ENCODE measurements at regions not wholly inside any gene's neighbourhood (a gene's known extent, or its start where the extent isn't known, plus 50 kb on each side); places are given as distances from the start of the nearest gene placed in this dataset.

DNA sequence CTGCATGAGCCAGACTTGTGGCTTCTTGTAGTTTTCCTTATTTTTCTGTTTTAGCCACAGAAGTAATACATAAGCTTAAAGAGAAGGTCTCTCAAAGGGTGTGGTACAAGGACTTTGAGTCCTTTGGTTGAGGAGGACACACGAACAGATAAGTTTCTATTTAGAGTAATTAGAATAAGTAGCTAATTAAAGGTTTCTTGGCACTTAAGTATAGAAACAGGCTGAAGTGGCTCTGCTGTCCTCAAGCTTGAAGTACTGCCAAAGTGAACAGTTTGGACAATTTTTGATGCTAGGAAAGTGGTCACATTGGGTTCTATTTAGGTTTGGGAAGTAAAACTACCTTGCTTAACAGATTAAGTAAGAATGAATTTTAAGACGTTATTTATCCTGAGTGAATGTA, 278.3 kb upstream of the MPDZ start:
- intact Hi-C loops (cut with DNase I), result no loop called here
- DNase-seq, result no peak

DNA sequence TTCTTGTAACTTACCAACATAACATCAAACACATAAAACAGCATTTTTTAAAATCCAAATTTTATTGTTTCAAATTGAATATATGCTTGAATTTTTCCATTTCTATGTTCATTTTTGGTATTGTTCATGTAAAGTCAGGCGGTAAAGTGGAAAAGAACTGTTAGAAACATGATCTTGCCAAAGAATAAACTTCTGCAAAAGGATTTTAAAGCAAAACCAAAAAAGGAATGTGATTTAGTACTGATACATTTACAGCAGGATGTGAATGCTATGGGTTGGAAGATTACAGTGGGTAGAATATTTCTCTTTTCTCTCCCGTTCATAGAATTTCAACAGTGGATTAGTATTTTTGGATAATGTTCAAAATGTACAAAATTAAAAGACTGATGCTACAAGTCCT, 277.2 kb upstream of the MPDZ start:
- intact Hi-C loops (cut with DNase I), result no loop called here
- no peak for DNase-seq

DNA sequence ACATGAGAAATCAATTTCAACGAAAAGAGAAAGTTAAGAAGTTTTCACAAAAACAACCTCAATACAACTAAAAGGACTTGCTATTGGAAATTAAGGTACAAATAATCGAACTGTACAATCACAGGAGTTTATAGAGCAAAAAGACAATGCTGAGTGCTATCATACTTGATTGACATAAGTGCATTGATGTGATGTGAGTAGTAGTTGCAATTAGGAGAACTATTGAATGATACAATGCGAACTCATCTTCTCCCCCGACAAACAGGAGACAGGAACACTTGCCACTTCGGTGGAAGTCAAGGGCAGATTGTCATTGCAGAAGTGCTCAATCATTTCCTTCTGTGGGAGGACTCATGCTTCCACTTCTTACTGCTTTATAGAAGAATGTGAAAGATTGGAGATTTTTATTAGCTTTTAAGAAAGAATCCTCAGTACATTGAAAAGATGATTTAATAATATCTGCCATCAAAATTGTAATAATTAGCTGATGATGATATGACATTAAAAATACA, 276.6 kb upstream of the MPDZ start:
- peak in 4 of 42 donors; percentile 17 to 39 (median 25) for DNase-seq
- intact Hi-C loops (cut with DNase I), result no loop called here

DNA sequence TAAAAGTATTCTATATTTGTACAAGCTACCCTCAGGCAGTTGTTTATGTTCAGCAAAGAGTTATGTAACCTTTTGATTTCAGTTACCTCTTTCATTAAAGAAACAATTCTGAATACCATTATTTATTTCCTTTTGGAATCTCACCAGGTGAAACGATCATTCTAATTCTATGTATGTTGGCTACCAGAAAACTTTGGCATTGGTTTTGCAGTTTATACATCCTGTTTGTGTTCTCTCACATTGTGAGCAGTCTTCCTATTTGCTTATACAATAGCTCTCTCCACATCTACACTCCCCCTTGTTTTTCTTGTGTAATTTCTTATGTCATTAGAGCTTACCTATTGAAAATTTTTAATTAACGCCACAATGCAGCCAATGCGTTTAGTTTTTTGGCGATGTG, 276.0 kb upstream of the MPDZ start:
- intact Hi-C loops (cut with DNase I), result no loop called here

DNA sequence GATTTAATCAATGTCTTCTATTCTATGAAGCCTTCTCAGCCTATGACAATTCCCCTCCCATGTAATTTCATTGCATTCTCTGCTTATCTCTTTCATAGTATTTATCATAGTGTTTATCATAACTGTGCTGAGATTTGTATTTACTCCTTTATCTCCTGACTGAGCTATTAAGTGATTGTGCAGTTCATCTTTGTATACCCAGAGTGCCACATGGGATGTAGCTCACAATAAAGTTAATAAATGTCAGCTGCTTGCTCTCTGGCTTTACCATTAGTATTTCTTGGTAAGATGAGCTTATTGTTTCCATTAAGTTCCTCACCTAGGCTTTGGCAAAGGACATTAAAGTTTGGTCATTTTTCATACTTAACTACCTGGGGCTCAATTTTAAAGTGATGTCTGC, 275.1 kb upstream of the MPDZ start:
- intact Hi-C loops (cut with DNase I), result no loop called here
- DNase-seq, result no peak

More for the DNA sequence above, 276.0 kb upstream of the MPDZ start:
- DNase-seq, result no peak

DNA sequence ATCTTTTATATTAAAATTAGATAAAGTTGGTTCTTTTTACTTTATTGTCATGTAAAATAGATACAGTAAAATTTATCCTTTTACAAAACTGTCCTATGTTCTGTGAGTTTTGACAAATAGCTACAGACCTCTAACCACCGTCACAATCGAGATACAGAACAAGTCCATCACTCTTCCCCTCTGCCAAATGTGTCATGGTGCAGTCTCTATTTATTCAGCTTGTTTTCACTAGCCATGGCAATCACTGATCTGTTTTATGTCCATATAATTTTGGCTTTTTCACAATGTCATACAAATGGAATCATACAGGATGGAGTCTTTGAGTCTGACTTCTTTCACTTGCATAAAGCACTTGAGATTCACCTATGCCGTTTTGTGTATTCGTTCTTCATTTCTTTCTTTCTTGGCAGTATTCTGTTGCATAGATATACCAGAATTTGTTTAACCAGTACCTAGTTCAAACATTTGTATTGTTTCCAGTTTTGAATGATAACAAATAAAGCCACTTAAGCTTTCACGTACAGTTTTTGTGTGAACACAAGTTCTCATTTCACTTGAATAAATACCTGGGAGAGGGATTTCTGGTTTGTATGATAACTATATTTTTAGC, 273.2 kb upstream of the MPDZ start:
- intact Hi-C loops (cut with DNase I), result no loop called here
- no peak for DNase-seq

DNA sequence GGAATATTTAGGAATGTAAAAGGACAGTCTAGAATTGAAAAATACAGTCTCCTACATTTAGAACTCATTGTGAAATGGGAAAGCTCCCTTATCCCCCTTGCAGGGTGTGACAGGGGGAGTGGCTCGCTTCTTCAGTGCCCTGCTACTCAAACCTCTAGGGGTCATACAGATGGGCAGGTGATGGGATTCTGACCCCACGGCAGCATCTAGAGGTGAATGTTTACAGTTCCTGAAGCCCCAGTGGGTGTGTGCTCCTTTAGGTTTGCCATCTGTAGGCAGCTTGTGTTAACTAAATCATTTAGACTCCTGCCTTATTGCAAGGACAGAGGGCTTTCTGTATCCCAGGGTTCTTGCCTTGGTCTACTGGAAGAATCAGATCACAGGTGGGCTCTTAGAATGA, 271.0 kb upstream of the MPDZ start:
- intact Hi-C loops (cut with DNase I), result no loop called here
- DNase-seq, result no peak

DNA sequence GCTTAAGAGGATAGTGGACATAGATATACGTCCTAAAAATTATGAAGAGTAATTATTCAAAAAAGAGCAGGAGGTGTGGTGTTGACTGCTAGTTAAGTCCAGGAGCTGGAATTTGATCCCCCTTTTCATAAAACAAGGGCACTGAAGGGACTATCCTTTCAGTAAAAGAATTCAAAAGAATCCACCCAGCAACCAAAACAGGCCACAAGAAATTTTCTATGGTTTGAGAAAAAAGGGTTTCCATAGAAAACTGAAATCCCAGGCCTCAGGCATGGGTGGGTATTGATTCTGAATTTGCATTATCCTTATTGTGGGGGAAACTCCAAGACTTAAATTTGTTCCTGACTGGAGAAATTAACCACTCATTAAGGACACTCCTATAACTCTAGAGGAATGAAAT, 269.0 kb upstream of the MPDZ start:
- intact Hi-C loops (cut with DNase I), result no loop called here
- no peak for DNase-seq

DNA sequence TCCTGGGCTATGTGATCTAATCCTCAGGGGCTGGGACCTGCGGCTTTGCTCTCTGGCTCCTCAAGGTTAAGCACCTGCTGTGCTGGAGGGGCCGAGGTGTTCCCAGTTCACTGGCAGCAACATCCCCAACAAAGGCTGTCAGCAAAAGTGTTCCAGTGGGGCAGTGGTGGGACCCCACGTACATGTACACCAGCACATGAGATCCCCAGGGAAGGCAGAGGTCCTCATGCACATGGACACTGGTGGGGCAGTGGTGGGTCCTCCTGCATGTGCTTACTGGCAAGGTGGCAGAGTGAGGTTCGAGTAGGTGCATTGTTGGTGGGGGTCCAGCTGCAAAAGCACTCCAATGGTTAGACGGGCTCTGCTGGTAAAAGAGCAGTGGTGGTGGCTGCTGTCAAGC, 255.6 kb upstream of the MPDZ start:
- no peak for DNase-seq
- intact Hi-C loops (cut with DNase I), result no loop called here

DNA sequence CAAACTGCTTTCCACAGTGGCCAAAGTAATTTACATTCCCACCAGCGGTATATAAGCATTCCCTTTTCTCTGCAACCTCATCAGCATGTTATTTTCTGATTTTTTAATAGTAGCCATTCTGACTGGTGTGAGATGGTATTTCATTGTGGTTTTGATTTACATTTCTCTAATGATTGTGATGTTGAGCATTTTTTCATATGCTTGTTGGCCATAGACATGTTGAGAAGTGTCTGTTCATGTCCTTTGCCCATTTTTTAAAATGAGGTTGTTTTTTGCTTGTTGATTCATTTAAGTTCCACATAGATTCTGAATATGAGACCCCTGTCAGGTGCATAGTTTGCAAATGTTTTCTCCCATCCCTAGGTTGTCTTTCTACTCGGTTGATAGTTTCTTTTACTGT, 254.5 kb upstream of the MPDZ start:
- DNase-seq, result no peak
- intact Hi-C loops (cut with DNase I), result no loop called here

DNA sequence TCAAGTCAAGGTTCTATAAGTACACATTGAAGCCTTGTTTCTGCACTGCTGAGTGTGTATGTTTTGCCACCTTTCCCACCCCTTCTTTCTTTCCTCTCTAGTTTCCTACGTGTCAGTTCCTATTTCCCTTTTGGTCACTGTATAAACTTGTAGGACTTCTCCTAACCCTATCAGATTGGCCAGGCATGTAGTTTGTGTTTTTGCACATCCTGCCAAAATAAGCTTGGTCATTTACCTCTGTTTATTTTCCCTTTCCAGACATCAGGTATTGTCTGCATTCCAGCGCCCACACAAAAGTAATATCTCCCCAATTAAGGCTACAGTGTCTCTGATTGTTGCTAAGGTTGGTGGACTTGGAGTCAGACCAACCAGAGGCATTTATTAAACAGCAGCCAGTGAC, 252.9 kb upstream of the MPDZ start:
- no peak for DNase-seq
- intact Hi-C loops (cut with DNase I), result no loop called here

DNA sequence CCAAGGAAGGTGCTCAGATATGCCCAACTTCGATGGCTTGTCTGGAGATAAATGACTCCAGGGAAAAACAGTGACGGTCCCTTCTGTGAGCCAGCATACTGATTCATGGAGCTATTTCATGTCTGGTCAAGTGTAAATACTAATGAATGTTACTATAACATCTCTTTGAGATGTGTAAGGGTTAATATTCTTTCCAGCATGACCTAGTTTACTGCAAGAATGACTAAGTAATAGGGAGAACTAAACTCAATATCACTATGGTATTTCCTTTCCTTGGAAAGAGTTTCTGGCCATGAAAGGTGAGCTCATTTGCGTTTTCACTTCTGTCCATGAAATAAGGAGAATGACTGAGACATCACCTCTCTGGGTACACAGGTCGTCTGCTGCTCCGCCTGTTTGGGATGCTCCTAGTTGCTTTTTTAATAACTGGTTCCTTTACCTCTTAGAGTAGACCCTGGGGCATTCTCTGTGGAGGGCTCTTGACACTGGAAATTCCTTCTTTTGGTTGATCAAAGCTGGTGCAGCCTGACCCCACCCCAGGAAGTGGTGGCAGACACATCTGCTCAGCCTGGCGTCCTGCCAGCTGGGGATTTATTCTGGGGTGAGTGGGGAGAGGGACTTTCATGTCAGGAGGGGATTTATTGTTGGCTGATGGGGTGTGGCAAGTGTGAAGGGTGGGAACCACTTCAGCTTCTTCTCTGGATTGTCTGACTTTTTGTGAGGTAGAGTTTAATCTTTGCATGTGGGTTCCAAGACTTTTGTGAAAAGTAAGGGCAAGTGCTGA, 250.0 kb upstream of the MPDZ start:
- intact Hi-C loops (cut with DNase I), result no loop called here
- no peak for DNase-seq

DNA sequence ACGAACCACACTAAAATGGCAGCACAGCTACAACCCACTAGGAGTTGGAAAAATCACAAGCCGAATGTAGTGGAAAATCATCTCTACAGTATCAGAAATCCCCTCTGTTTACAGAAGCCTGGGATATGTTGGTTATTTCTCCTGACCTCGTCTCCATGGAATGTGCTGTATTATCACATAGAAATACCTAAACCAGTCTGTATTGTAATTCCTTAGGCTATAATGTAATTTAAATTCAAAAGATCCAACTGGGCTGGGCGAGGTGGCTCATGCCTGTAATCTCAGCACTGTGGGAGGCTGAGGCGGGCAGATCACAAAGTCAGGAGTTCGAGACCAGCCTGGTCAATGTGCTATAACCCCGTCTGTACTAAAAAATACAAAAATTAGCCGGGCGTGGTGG, 244.8 kb upstream of the MPDZ start:
- no peak for DNase-seq
- intact Hi-C loops (cut with DNase I), result no loop called here

DNA sequence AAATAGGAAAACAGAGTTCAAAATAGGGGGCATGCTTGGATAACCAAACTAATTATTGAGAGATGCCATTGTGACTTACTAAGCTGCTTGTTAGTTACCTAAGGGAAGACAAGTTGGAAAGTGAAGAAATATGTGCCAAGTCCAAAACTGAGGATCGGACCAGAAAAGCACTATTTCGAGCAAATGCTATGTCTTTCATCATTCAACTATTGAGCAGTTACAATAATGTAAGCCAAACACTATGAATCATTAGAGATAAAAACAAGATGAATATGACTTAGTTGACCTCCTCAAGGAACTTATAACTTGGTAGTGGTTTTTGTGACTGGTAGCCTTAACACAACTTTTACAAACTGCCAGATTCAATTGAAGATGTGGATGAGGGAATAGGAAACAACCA, 240.6 kb upstream of the MPDZ start:
- DNase-seq, result no peak
- intact Hi-C loops (cut with DNase I), result no loop called here

DNA sequence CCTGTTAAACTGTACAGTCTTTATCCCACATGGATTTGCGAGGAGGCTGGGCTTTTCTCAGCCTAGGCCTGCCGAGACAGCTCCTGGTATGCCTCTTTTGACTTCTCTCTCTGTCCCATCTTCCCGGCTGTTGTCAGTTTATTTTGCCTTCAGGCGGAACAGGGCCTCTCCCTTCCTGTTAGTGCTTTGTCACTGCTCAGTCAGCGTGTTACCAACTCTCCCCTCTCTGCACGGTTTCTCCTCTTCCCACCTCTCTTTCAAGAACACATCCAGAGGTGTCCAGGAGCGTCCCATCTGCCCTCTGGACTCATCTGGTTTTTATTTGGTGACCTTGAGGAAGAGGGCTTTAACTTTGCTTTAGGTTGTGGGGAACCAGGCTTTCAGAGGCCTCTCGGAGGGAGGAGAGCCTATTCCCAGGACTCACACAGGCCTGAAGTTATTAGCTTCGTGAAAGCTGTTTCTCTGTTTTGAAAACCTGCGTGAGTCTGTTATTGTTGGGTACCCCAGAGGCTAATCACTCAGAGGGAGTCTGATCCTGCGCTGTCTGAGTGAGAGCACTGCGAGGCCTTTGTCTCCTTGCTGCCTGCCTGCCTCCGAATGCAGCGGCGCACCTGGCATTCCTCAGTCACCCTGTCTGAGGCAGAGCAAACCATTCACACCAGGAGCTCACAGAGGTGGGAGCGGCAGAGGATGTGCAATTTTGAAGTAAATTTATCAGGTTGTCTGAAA, 234.4 kb upstream of the MPDZ start:
- DNase-seq, result no peak
- intact Hi-C loops (cut with DNase I), result no loop called here

DNA sequence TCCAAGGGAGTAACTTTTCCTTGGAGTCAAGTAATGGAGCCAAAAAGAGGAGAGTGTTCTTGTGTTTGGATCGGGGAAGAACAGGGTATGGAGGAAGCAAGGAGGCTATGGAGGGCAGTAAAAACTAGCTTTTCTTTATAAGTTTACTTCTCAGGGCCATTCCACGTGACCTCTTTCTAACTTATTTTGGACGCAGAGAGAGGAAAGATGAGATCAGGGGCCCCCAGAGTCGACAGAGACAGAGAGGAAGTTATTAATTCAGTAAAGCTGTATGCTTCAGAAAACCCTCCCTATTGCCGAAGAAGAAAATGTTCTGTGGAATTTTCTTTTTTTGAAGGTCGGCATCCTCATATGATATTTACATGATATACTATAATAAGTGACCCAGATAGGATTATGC, 233.8 kb upstream of the MPDZ start:
- DNase-seq, result no peak
- intact Hi-C loops (cut with DNase I), result no loop called here

DNA sequence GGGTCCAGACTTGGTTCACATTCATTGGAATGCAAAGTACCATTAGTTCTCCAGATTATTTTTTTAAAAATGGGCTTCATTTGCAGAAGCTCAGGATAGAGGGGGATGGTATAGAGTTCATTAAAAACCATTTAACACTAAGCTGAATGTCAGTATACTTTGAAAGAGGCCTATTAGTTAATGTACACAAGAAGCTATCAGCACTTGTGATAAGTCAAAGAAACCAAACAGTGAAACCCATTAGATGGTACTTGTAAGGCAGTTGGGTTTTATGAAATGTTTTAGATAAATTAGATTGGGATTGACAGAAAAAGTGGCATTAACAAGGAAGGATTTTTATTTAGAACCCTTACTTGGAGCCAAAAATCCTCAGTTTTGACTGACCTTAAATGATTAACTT, 229.2 kb upstream of the MPDZ start:
- intact Hi-C loops (cut with DNase I), result no loop called here
- DNase-seq, result no peak

DNA sequence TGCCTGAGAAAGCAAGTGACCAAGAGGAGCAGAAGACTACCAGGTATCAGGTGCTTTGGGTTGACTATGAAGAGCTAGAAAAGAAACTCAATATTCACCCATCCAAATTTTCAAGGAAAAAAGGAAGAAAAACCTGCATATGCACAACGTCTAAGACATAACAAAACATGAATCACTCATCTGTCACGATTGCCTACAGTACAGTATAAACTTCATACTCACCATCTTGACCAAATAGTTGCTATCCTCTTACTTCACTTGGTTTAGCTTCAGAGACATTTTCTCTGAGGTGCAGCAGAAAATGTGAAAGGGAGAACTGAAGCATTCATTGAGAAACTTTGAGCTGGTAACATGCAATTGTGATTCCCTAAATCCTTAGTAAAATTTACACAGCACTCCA, 228.6 kb upstream of the MPDZ start:
- DNase-seq, result no peak
- intact Hi-C loops (cut with DNase I), result no loop called here

DNA sequence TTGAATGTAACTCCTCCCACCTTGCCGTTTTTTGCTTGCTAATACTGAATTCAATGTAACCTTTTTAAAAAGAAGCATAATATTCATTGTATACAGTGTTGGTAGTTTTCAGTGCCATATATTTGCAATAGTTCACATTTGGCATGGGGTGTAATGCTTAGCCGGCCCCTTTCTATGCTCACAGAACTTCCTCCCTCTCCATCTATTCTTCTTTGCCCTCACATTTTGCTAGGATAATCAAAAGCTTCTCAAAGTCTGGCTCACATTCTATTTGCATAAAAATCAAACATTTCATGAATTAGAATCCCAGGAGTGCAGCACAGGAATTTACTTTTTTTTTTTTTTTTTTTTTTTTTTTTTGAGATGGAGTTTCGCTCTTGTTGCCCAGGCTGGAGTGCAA, 226.3 kb upstream of the MPDZ start:
- intact Hi-C loops (cut with DNase I), result no loop called here
- DNase-seq, result no peak

DNA sequence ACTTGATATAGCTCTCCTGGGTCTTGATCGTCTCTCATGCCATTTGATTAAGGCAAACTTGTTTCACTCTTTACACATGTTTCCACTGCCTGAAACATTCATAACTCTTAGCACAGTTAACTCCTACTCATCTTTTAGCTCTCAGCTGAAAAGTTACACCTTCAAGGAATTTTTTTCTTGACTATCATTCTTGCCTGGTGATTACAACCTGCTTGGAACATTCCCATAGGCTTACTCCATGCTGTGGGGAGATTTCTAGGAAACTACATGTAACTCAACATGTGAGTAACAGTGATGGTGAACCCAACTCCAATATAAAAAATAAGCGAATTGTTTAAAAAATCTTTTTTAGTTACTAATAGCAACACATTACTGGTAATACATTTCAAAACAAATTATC, 224.1 kb upstream of the MPDZ start:
- DNase-seq, result no peak
- intact Hi-C loops (cut with DNase I), result no loop called here

DNA sequence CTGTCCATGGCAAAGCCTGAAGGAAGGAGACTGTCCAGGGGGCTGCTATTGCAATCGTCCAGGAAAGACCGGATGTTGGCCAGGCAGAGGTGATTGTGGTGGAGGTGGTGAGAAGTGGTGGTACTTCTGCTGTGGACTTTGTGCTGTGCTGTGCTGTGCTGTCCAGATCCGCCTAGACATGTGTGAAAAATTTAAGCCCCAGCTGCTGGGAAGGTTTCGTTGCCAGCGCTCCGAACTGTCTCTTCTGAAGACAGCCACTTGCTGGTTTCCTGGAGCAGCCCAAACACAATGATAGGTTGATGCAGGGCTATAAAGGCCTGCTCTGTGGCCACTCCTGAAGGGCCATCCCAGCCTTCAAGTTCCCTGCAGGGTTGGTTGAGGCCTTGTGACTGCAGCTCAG, 223.0 kb upstream of the MPDZ start:
- no peak for DNase-seq
- intact Hi-C loops (cut with DNase I), result no loop called here

All from head of caudate nucleus (tissue), 42 donors.